H9 (cell line): ENCODE measurements at regions not wholly inside any gene's neighbourhood (a gene's known extent, or its start where the extent isn't known, plus 50 kb on each side); places are given as distances from the start of the nearest gene placed in this dataset.
A peak's percentile ranks its signal among the peaks of the same experiment; 100 is the strongest.

Experiments
- DNase-seq: peaks from one replicate; pipeline ENCODE4 v3.0.0-alpha.2; 2017
- H2AFZ ChIP-seq: one replicate; pipeline ENCODE4 v1.6.1; 2013; ENCODE audit warnings: mild to moderate bottlenecking, low read length, control low read depth, moderate library complexity
- H2AK5ac ChIP-seq: 2 replicates; pipeline ENCODE4 v1.6.1; 2013; ENCODE audit warnings: low read length, control low read depth, mixed read lengths; ENCODE audit not compliant: insufficient read length
- H2BK120ac ChIP-seq: one replicate; pipeline ENCODE4 v1.6.1; 2013; ENCODE audit warnings: low read depth, mild to moderate bottlenecking, low read length, control low read depth, inconsistent platforms; ENCODE audit not compliant: poor library complexity, severe bottlenecking
- H2BK12ac ChIP-seq: 2 replicates; pipeline ENCODE4 v1.6.1; 2013; ENCODE audit warnings: low read length, control low read depth, mixed read lengths, low read depth; ENCODE audit not compliant: insufficient read length
- H2BK15ac ChIP-seq: 2 replicates; pipeline ENCODE4 v1.6.1; 2013; ENCODE audit warnings: low read depth, low read length, control low read depth
- H2BK20ac ChIP-seq: one replicate; pipeline ENCODE4 v1.6.1; 2013; ENCODE audit warnings: low read depth, mild to moderate bottlenecking, low read length, control low read depth, inconsistent platforms; ENCODE audit not compliant: poor library complexity, severe bottlenecking
- H2BK5ac ChIP-seq: 2 replicates; pipeline ENCODE4 v1.6.1; 2013; ENCODE audit warnings: low read length, control low read depth, mixed read lengths; ENCODE audit not compliant: insufficient read length
- H3K14ac ChIP-seq: 2 replicates; pipeline ENCODE4 v1.6.1; 2013; ENCODE audit warnings: low read length, control low read depth; ENCODE audit not compliant: insufficient read depth
- H3K18ac ChIP-seq: 2 replicates; pipeline ENCODE4 v1.6.1; 2013; ENCODE audit warnings: low read depth, mild to moderate bottlenecking, mixed read lengths, low read length, control low read depth; ENCODE audit not compliant: insufficient read length
- H3K23ac ChIP-seq: 2 replicates; pipeline ENCODE4 v1.6.1; 2013; ENCODE audit warnings: low read length, control low read depth, mixed read lengths, low read depth; ENCODE audit not compliant: insufficient read length
- H3K23me2 ChIP-seq: 2 replicates; pipeline ENCODE4 v1.6.1; 2013; ENCODE audit warnings: low read depth, mild to moderate bottlenecking, mixed read lengths, low read length, control low read depth; ENCODE audit not compliant: insufficient read length, poor library complexity, severe bottlenecking
- H3K27ac ChIP-seq: 2 replicates; pipeline ENCODE4 v1.5.1; 2013; ENCODE audit warnings: low read length, control low read depth, mixed read lengths, low read depth; ENCODE audit not compliant: insufficient read length
- H3K27me3 ChIP-seq: 2 replicates; pipeline ENCODE4 v1.6.1; 2013; ENCODE audit warnings: low read length, control low read depth, inconsistent platforms; ENCODE audit not compliant: insufficient read depth
- H3K4ac ChIP-seq: 2 replicates; pipeline ENCODE4 v1.6.1; 2013; ENCODE audit warnings: low read depth, mild to moderate bottlenecking, control low read depth, inconsistent platforms, low read length, moderate library complexity
- H3K4me1 ChIP-seq: 2 replicates; pipeline ENCODE4 v1.6.1; 2013; ENCODE audit warnings: low read length, control low read depth, inconsistent platforms; ENCODE audit not compliant: insufficient read depth
- H3K4me2 ChIP-seq: 2 replicates; pipeline ENCODE4 v1.6.1; 2013; ENCODE audit warnings: low read length, control low read depth, mixed read lengths; ENCODE audit not compliant: insufficient read length, insufficient read depth
- H3K56ac ChIP-seq: 2 replicates; pipeline ENCODE4 v1.6.1; 2013; ENCODE audit warnings: low read depth, mild to moderate bottlenecking, mixed read lengths, low read length, control low read depth; ENCODE audit not compliant: insufficient read length
- H3K79me1 ChIP-seq: 2 replicates; pipeline ENCODE4 v1.6.1; 2013; ENCODE audit warnings: low read depth, mild to moderate bottlenecking, moderate library complexity, low read length, control low read depth, inconsistent platforms; ENCODE audit not compliant: insufficient read depth, poor library complexity, severe bottlenecking
- H3K79me2 ChIP-seq: 2 replicates; pipeline ENCODE4 v1.6.1; 2013; ENCODE audit warnings: low read length, control low read depth, inconsistent platforms; ENCODE audit not compliant: insufficient read depth
- H3K9ac ChIP-seq: 2 replicates; pipeline ENCODE4 v1.6.1; 2013; ENCODE audit warnings: low read length, control low read depth, mixed read lengths; ENCODE audit not compliant: insufficient read length; ENCODE audit errors: extremely low read depth
- H3K9me3 ChIP-seq: one replicate; pipeline ENCODE4 v1.6.1; 2013; ENCODE audit warnings: low read depth, low read length, inconsistent platforms; ENCODE audit not compliant: control insufficient read depth
- H3T11ph ChIP-seq: one replicate; pipeline ENCODE4 v1.6.1; 2013; ENCODE audit warnings: mild to moderate bottlenecking, low read length, control low read depth, inconsistent platforms
- H4K20me1 ChIP-seq: one replicate; pipeline ENCODE4 v1.6.1; 2013; ENCODE audit not compliant: control insufficient read depth, insufficient read length, insufficient read depth
- H4K5ac ChIP-seq: 2 replicates; pipeline ENCODE4 v1.6.1; 2013; ENCODE audit warnings: low read depth, mild to moderate bottlenecking, mixed read lengths, low read length, control low read depth; ENCODE audit not compliant: insufficient read length
- H4K8ac ChIP-seq: replicated peaks from 2 replicates; pipeline ENCODE4 v1.6.1; 2013; ENCODE audit warnings: low read length, control low read depth, mixed read lengths, low read depth; ENCODE audit not compliant: insufficient read length
- H4K91ac ChIP-seq: 2 replicates; pipeline ENCODE4 v1.6.1; 2013; ENCODE audit warnings: low read depth, mild to moderate bottlenecking, moderate library complexity, mixed read lengths, low read length, control low read depth; ENCODE audit not compliant: insufficient read length
- H3K27ac Mint-ChIP-seq, 3 experiments: 2 replicates in 2 of 3; 3 replicates in 1 of 3; pipeline ENCODE4 v1.8.0; 2020 to 2021; ENCODE audit warnings: mixed read lengths in 3 of 3, mild to moderate bottlenecking in 1 of 3, moderate library complexity in 1 of 3
- H3K27me3 Mint-ChIP-seq: 2 replicates; pipeline ENCODE4 v1.8.0; 2021; ENCODE audit warnings: low read depth, mild to moderate bottlenecking, moderate library complexity, mixed read lengths
- H3K36me3 Mint-ChIP-seq, 3 experiments: 2 replicates in 2 of 3; 3 replicates in 1 of 3; pipeline ENCODE4 v1.8.0; 2020 to 2021; ENCODE audit warnings: low read depth in 3 of 3, mixed read lengths in 3 of 3; ENCODE audit not compliant: insufficient read depth in 1 of 3
- H3K4me1 Mint-ChIP-seq, 2 experiments: 2 replicates each; pipeline ENCODE4 v1.8.0; 2020; ENCODE audit warnings: mixed read lengths in 2 of 2
- H3K4me3 Mint-ChIP-seq, 2 experiments: 2 replicates in 1 of 2; 3 replicates in 1 of 2; pipeline ENCODE4 v1.8.0; 2020 to 2021; ENCODE audit warnings: mild to moderate bottlenecking in 2 of 2, mixed read lengths in 2 of 2, moderate library complexity in 1 of 2
- H3K9me3 Mint-ChIP-seq, 2 experiments: 2 replicates in 1 of 2; 3 replicates in 1 of 2; pipeline ENCODE4 v1.8.0; 2020; ENCODE audit warnings: mild to moderate bottlenecking in 2 of 2, mixed read lengths in 2 of 2, moderate library complexity in 1 of 2
- CTCF ChIP-seq: fragments of 200-600 bp; sonication (generic); conservative IDR thresholded peaks from 3 replicates; pipeline ENCODE4 v1.8.0; 2021; ENCODE audit warnings: antibody characterized with exemption, mild to moderate bottlenecking
- WGBS: extraction: QIAGEN DNeasy Blood & Tissue Kit; methylation state at CpG from one replicate; pipeline ENCODE4 v1.1.7; 2013; ENCODE audit warnings: missing lambda C conversion rate, low lambda C conversion rate, mixed read lengths; ENCODE audit not compliant: insufficient read length; ENCODE audit errors: extremely low coverage; 5-methylcytosine and 5-hydroxymethylcytosine counted together

- Mint-ChIP-seq H3K4me3 (no peak overlapping the region), H3K4me1 (peaks cover 13 to 14% of the 10 kb centered on the region in 2 experiments), H3K27ac (peak overlapping the region in 1 of 3 experiments; percentile 29; a peak in 1 of 7 replicates), H3K9me3 (no peaks in the 10 kb centered on the region; a peak in 1 of 5 replicates), H3K36me3 (no peaks in the 10 kb centered on the region), H3K27me3 (no peaks in the 10 kb centered on the region)
- Histone ChIP-seq H3K79me1 (no peaks in the 10 kb centered on the region), H3K4me2 (no peak overlapping the region), H3K14ac (no peak overlapping the region), H2AFZ (no peak overlapping the region), H3K4me1 (peaks cover 3% of the 10 kb centered on the region; the same call in 1 of the 2 replicates), H2BK5ac (no peak overlapping the region), H4K5ac (no peak overlapping the region), H3K27me3 (no peaks in the 10 kb centered on the region), H2BK120ac (no peak overlapping the region), H4K8ac (no peak overlapping the region), H4K20me1 (no peaks in the 10 kb centered on the region), H3K18ac (no peak overlapping the region), H3K23me2 (no peaks in the 10 kb centered on the region), H2BK15ac (no peak overlapping the region), H3K23ac (no peak overlapping the region), H2BK20ac (no peak overlapping the region), H3T11ph (no peak overlapping the region), H3K79me2 (no peaks in the 10 kb centered on the region), H3K56ac (no peak overlapping the region), H3K27ac (no peak overlapping the region), H4K91ac (no peak overlapping the region), H3K4ac (no peak overlapping the region), H3K9me3 (no peaks in the 10 kb centered on the region), H2AK5ac (no peak overlapping the region), H3K9ac (no peak overlapping the region), H2BK12ac (no peak overlapping the region)
- no peak for DNase-seq
- whole genome bisulfite sequencing = no CpG with 5 or more reads among the region's 3 CpGs
- no peak for TF ChIP-seq CTCF
These were observed 488.4 kb downstream of the BCAT1 start for GRCh38 chr12:24460506-24460905.
